HUES6 (cell line): ENCODE measurements at regions not wholly inside any gene's neighbourhood (a gene's known extent, or its start where the extent isn't known, plus 50 kb on each side); places are given as distances from the start of the nearest gene placed in this dataset.
"Not testable (repeated sequence)": the region's sequence is repeated elsewhere in the genome, so short reads cannot be mapped to it uniquely, and the experiment has no call there.

Experiments
- H3K27ac ChIP-seq: 2 replicates; pipeline ENCODE4 v1.7.0; 2013; ENCODE audit warnings: low read depth, mild to moderate bottlenecking, low read length, inconsistent platforms
- H3K27me3 ChIP-seq: 2 replicates; pipeline ENCODE4 v1.6.1; 2013; ENCODE audit warnings: low read length; ENCODE audit not compliant: control insufficient read depth, insufficient read depth
- H3K36me3 ChIP-seq: 2 replicates; pipeline ENCODE4 v1.6.1; 2013; ENCODE audit warnings: low read length; ENCODE audit not compliant: control insufficient read depth, insufficient read depth
- H3K4me1 ChIP-seq: 2 replicates; pipeline ENCODE4 v1.6.1; 2013; ENCODE audit warnings: low read length; ENCODE audit not compliant: control insufficient read depth, insufficient read depth
- H3K4me3 ChIP-seq: 2 replicates; pipeline ENCODE4 v1.5.1; 2013; ENCODE audit warnings: low read depth, low read length
- H3K9ac ChIP-seq: one replicate; pipeline ENCODE4 v1.6.1; 2013; ENCODE audit warnings: mild to moderate bottlenecking, low read length
- H3K9me3 ChIP-seq: 2 replicates; pipeline ENCODE4 v1.6.1; 2013; ENCODE audit warnings: low read depth, low read length; ENCODE audit not compliant: control insufficient read depth, insufficient read depth

DNA sequence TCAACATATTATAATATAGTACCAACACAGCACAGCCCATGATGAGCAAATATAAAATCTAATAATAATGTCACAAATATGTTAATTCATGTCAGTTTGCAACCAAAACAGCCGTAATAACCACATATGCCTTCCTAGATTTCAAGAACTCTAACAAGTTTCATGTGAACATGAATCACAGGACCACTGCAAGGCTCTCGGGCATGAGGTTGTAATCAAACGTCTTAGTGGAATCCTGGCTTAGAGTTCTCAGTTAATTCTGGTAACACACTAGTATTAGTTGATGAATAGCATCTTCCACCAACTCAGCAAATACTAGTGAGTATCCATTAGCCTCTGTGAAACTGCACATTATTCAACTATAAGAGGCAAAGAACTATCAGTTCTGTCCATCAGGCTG lies 379.3 kb upstream of the TENM3 start:
- no peaks in the 10 kb centered on the region for H3K36me3 ChIP-seq
- H3K27ac ChIP-seq, result no peak overlapping the region
- no peaks in the 10 kb centered on the region for H3K4me1 ChIP-seq
- no peak overlapping the region for H3K9ac ChIP-seq
- no peaks in the 10 kb centered on the region for H3K9me3 ChIP-seq
- H3K4me3 ChIP-seq, result no peak overlapping the region
- no peaks in the 10 kb centered on the region for H3K27me3 ChIP-seq

DNA sequence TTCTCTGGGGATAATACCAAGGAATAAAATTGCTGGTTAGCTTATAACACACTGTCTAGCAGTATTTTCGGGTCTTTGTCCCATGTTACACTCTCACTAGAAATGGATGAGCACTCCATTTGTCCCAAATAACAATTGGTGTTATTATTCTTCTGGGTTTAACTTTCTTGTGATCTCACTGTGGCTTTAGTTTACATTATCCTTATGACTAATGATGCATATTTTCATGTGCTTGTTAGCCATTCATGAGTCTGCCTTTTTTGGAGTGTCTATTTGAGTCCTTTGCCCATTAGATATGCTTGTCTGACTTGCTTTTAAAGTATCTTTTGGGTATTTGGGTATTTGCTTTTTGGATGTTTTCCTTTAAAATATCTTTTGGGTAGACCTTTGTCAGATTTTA lies 372.9 kb upstream of the TENM3 start:
- no peak overlapping the region for H3K27ac ChIP-seq
- H3K9me3 ChIP-seq, result no peaks in the 10 kb centered on the region
- no peak overlapping the region for H3K9ac ChIP-seq
- no peaks in the 10 kb centered on the region for H3K36me3 ChIP-seq
- H3K4me3 ChIP-seq, result no peak overlapping the region
- no peaks in the 10 kb centered on the region for H3K4me1 ChIP-seq
- H3K27me3 ChIP-seq, result no peaks in the 10 kb centered on the region

DNA sequence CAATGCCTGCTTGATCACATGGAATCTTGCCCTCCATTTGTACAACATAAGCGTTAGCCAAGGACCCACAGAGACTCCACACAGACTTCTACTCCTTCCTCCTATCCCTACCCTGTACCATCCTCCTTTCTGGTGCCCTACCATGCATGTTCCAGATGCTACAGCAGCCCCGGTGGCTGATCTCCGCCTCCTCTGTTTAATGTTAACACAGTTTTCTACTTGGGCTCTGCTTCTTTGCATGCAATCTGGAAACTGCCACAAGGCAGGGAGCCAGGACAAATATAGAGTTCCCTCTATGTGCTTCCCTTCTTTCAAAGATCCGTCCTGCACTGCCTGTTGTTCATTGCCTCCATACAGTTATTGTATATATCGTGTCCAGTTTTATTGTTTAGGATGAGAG lies 368.6 kb upstream of the TENM3 start:
- Histone ChIP-seq H3K27ac (no peak overlapping the region), H3K36me3 (no peaks in the 10 kb centered on the region), H3K27me3 (no peaks in the 10 kb centered on the region), H3K4me3 (no peak overlapping the region), H3K4me1 (no peaks in the 10 kb centered on the region), H3K9ac (no peak overlapping the region), H3K9me3 (no peaks in the 10 kb centered on the region)

DNA sequence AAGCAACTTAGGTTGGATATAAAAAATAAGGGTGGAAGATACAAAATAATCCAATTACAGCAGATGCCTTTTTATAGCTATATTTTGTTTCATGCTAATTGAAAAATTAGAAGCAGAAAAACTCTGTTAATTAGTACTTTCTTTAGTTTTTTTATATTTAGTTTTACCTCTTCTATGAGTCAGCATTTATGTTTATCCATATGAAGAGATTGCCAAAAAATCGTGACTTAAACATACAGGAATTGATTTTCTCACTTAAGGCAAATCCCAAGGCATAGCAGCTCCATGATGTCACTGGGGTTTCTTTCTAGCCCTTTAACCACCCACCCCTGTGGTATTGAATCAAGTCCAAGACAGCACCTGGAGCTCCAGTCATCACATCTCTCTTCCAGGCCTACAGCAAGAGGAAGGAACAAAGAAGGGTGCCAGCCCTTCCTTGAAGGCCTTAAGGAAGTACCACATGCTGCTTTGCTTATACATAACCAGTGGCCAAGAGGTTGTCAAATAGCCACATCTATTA lies 365.8 kb upstream of the TENM3 start:
- Histone ChIP-seq H3K9ac (no peak overlapping the region), H3K27ac (no peak overlapping the region)

DNA sequence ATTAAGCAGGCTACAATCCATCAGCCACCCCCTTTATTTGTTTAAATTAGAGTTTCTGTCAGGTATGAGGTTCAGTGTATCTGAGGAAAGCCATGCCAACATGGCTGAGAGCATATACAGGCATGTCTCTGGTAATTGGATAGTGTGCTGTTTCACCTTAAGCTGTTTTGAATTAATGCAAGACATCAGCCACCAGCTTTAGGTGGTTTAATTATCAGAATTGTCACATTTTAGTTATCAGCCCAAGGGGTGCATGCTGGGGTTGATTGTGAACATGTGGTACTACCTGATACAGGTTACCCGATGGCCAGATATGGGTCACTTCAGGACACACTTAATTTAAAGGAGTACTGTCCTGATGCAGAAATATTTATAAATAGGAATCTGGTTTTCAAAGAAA lies 353.2 kb upstream of the TENM3 start:
- Histone ChIP-seq H3K4me3 (no peak overlapping the region), H3K36me3 (no peaks in the 10 kb centered on the region), H3K27ac (no peak overlapping the region), H3K9ac (no peak overlapping the region), H3K4me1 (no peaks in the 10 kb centered on the region), H3K9me3 (peaks cover 4% of the 10 kb centered on the region; the same call in 1 of the 2 replicates), H3K27me3 (no peaks in the 10 kb centered on the region)

More for the DNA sequence above, 365.8 kb upstream of the TENM3 start:
- H3K9me3 ChIP-seq, result no peaks in the 10 kb centered on the region
- no peaks in the 10 kb centered on the region for H3K27me3 ChIP-seq
- no peak overlapping the region for H3K4me3 ChIP-seq
- no peaks in the 10 kb centered on the region for H3K4me1 ChIP-seq
- no peaks in the 10 kb centered on the region for H3K36me3 ChIP-seq

DNA sequence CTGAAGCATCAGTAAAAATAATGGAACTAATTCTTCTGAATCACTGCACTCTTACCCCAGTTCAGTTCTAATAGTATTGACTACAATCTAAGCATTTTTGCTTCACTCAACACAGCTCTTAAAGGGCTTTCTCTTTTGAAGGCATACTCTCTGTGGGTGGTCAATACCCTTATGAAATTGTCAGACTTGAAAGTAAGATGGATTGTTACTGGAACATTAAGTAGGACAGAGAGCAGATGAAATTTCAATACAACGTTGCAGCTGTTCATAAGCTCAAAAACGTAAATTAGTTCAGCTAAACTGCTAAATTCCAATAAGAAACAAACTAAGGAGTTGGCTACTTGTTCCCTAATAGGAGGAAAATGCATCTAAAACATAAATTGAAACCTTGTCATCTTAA lies 352.3 kb upstream of the TENM3 start:
- Histone ChIP-seq H3K4me1 (no peaks in the 10 kb centered on the region), H3K27me3 (no peaks in the 10 kb centered on the region), H3K36me3 (no peaks in the 10 kb centered on the region), H3K9ac (no peak overlapping the region), H3K9me3 (peaks cover 4% of the 10 kb centered on the region; the same call in 1 of the 2 replicates), H3K4me3 (no peak overlapping the region), H3K27ac (no peak overlapping the region)

DNA sequence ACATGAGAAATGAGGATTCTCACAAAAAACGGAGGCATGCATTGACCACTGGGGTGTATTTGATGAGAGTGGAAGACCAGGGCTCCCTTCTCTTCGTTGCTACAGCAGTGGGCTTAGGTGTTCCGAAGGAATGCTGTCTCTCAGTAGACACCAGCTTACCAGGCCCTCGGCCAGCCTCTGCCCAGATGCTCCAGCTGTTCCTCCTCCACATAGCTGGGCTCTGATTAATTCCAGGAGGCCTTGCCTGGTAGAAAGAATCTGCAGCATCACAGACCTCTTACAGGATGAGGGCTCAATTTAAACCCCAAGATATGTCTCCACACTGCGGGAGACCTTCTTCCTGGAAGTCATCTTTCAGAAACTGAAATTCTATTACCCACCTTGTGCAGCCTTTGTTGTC lies 346.6 kb upstream of the TENM3 start:
- Histone ChIP-seq H3K36me3 (no peaks in the 10 kb centered on the region), H3K4me3 (no peak overlapping the region), H3K27me3 (no peaks in the 10 kb centered on the region), H3K9me3 (peaks cover 3% of the 10 kb centered on the region; the same call in 1 of the 2 replicates), H3K27ac (no peak overlapping the region), H3K9ac (no peak overlapping the region), H3K4me1 (no peaks in the 10 kb centered on the region)

DNA sequence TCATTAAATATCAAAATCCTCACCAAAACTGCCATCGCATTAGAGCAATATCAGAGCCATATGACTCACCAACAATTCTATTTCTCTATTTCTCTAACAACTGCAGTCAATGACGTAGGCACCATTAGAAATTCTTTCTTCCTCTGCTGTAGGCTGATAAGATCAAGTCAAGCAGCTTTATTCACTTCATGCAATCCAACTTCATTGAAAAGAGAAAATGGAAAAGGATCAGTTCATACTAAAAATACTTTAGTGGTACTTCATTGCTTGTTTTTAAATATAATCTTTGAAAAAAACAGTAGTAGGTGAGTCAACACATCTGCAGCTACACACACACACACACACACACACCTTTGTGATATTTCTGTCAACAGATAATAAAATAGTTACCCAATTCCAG lies 345.3 kb upstream of the TENM3 start:
- Histone ChIP-seq H3K9me3 (no peaks in the 10 kb centered on the region), H3K4me3 (no peak overlapping the region)

DNA sequence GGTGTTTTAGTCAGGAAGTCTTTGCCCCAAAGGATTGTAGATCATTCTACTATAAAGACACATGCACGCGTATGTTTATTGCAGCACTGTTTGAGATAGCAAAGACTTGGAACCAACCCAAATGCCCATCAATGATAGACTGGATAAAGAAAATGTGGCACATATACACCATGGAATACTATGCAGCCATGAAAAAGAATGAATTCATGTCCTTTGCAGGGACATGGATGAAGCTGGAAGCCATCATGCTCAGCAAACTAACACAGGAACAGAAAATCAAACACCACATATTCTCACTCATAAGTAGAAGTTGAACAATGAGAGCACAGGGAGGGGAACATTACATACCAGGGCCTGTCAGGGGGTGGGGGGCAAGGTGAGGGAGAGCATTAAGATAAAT lies 340.8 kb upstream of the TENM3 start:
- H3K27ac ChIP-seq, H3K4me1 ChIP-seq, H3K27me3 ChIP-seq, H3K9ac ChIP-seq, H3K36me3 ChIP-seq, H3K4me3 ChIP-seq: not testable (repeated sequence)
- peaks cover 20% of the 10 kb centered on the region for H3K9me3 ChIP-seq

More for the DNA sequence above, 345.3 kb upstream of the TENM3 start:
- Histone ChIP-seq H3K4me1 (no peaks in the 10 kb centered on the region), H3K36me3 (no peaks in the 10 kb centered on the region), H3K27me3 (no peaks in the 10 kb centered on the region), H3K27ac (no peak overlapping the region), H3K9ac (no peak overlapping the region)

DNA sequence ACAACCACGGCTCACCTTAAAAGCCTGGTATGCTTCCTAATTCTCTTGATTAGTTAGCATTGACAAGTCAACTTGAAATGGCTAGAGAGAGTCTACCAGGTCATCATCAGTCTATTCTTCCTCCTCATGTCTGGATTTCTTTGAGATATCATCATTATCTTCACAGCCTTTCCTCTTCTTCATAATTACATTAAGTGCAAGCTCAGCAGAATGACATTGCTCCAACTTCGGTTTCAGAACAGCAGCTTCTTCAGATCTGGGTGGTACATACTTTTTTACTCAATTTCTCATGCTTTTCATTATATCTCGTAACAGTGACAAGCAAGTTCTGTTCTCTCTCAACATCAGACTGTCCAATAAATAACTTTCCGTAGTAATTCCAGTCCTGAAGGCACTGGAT lies 337.5 kb upstream of the TENM3 start:
- Histone ChIP-seq H3K9me3 (peaks cover 20% of the 10 kb centered on the region), H3K36me3 (no peaks in the 10 kb centered on the region), H3K27me3 (no peaks in the 10 kb centered on the region), H3K4me1 (peaks cover 11% of the 10 kb centered on the region; the same call in 1 of the 2 replicates), H3K4me3 (no peak overlapping the region), H3K9ac (no peak overlapping the region), H3K27ac (no peak overlapping the region)

DNA sequence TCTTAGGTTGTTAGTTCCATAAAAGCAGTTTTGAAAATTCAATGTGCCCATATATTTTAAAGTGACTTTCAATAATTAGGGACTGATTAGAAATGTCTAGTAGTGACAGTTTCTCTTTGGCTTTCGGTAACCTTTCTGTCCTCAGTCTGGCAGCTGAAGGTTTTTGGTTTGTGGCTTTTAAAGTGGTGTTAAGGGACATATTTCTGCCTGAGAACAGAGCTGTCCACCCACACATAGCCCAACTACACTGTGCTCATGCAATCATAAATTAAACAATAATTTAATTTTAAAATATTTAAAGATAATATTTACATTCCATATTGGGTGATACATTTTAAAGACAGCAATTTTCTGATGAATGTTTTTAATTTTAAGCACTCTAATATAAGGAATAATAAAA lies 335.0 kb upstream of the TENM3 start:
- H3K9me3 ChIP-seq, result peaks cover 34% of the 10 kb centered on the region

DNA sequence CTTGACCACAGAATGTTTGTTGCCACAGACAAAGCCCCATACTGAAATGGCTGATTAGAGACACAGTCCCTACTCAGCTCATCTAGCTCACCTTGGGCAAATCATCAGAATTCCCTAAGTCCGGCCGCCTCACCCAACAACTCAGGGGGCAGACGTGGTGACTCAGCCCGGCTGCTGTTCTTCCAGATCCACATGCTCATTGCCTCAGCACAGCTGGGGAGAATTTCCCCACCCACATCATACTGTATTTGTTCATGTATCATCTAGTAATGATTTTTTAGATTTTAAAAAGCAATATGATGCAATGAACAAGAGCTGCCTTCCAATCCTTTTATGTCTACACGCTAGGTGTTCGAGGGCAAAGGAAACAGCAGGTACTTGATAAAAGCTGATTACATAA lies 333.8 kb upstream of the TENM3 start:
- peaks cover 11% of the 10 kb centered on the region; the same call in 1 of the 2 replicates for H3K4me1 ChIP-seq
- no peaks in the 10 kb centered on the region for H3K27me3 ChIP-seq

More for the DNA sequence above, 335.0 kb upstream of the TENM3 start:
- H3K27ac ChIP-seq, result no peak overlapping the region
- peaks cover 11% of the 10 kb centered on the region; the same call in 1 of the 2 replicates for H3K4me1 ChIP-seq
- H3K9ac ChIP-seq, result no peak overlapping the region
- H3K36me3 ChIP-seq, result no peaks in the 10 kb centered on the region
- no peak overlapping the region for H3K4me3 ChIP-seq
- no peaks in the 10 kb centered on the region for H3K27me3 ChIP-seq

More for the DNA sequence above, 333.8 kb upstream of the TENM3 start:
- Histone ChIP-seq H3K36me3 (no peaks in the 10 kb centered on the region), H3K9me3 (peaks cover 39% of the 10 kb centered on the region), H3K4me3 (no peak overlapping the region), H3K9ac (no peak overlapping the region), H3K27ac (no peak overlapping the region)
